Uterus (tissue), 3 donors: ENCODE measurements at regions not wholly inside any gene's neighbourhood (a gene's known extent, or its start where the extent isn't known, plus 50 kb on each side); places are given as distances from the start of the nearest gene placed in this dataset.

Source experiments
- DNase-seq, 2 donors: peaks; one replicate each; pipeline ENCODE4 v3.0.0-alpha.2; 2019 to 2020
- H3K27ac ChIP-seq, 2 donors: fragments of 200-600 bp; sonication (generic); 1 replicate in 1 of 2; 2 replicates in 1 of 2; pipeline ENCODE4 v1.5.1; 2016 to 2018
- H3K27me3 ChIP-seq, 2 donors: fragments of 200-600 bp; sonication (generic); one replicate each; pipeline ENCODE4 v1.5.1; 2018 to 2019; ENCODE audit warnings: control low read depth in 1 of 2
- H3K36me3 ChIP-seq, 2 donors: fragments of 200-600 bp; sonication (generic); one replicate each; pipeline ENCODE4 v1.5.1; 2019; ENCODE audit warnings: control low read depth in 1 of 2
- H3K4me1 ChIP-seq, 2 donors: fragments of 200-600 bp; sonication (generic); one replicate each; pipeline ENCODE4 v1.5.1; 2018 to 2019; ENCODE audit warnings: control low read depth in 1 of 2
- H3K4me3 ChIP-seq, 2 donors: fragments of 200-600 bp; sonication (generic); 1 replicate in 1 of 2; 2 replicates in 1 of 2; pipeline ENCODE4 v1.5.1; 2018 to 2019; ENCODE audit warnings: mild to moderate bottlenecking in 1 of 2
- H3K9me3 ChIP-seq, 2 donors: fragments of 200-600 bp; sonication (generic); one replicate each; pipeline ENCODE4 v1.5.1; 2019; ENCODE audit warnings: control low read depth in 1 of 2
- CTCF ChIP-seq, 4 experiments: fragments of 200-600 bp in 2 of 4; fragments of 450-650 bp in 2 of 4; sonication (generic) in 2 of 4; IDR thresholded peaks; one replicate each; pipeline ENCODE4 v1.5.1; 2016 to 2019; ENCODE audit warnings: antibody characterized with exemption in 4 of 4, mild to moderate bottlenecking in 2 of 4, moderate library complexity in 1 of 4
- POLR2A ChIP-seq, 2 donors: fragments of 450-650 bp; IDR thresholded peaks; one replicate each; pipeline ENCODE4 v1.6.1; 2016; ENCODE audit warnings: antibody characterized with exemption in 2 of 2, mild to moderate bottlenecking in 1 of 2, moderate library complexity in 1 of 2
- intact Hi-C: fragments of 100-400 bp; cut with DNase I; formaldehyde crosslinking; loops from one replicate; pipeline ENCODE4 v1.15.1; 2023; ENCODE audit warnings: low total_unique reads
- donor health status: DM: yes; HTN: yes; CAD: no.

- H3K4me1 ChIP-seq: no peaks in the 10 kb centered on the region
- H3K27ac ChIP-seq: no peak overlapping the region
- TF ChIP-seq CTCF (IDR thresholded peaks at IDR 0.05): no peak
- no peak for TF ChIP-seq POLR2A (IDR thresholded peaks at IDR 0.05)
- intact Hi-C loops: no loop called here
- no peaks in the 10 kb centered on the region for H3K27me3 ChIP-seq
- no peak for DNase-seq
- H3K4me3 ChIP-seq: no peak overlapping the region
- H3K36me3 ChIP-seq: no peaks in the 10 kb centered on the region
- no peaks in the 10 kb centered on the region for H3K9me3 ChIP-seq
Measured at GRCh38 chr2:16154501-16155280, 214.3 kb downstream of the MYCN start.

- no peak for DNase-seq
- intact Hi-C loops: no loop called here
- Histone ChIP-seq H3K36me3 (no peaks in the 10 kb centered on the region), H3K27me3 (no peaks in the 10 kb centered on the region), H3K4me1 (no peaks in the 10 kb centered on the region), H3K9me3 (no peaks in the 10 kb centered on the region), H3K4me3 (no peak overlapping the region), H3K27ac (no peak overlapping the region)
- TF ChIP-seq CTCF (IDR thresholded peaks at IDR 0.05) (no peak), POLR2A (IDR thresholded peaks at IDR 0.05) (no peak)
Measured at GRCh38 chr2:16154061-16154460, 213.7 kb downstream of the MYCN start.

- Histone ChIP-seq H3K36me3 (no peaks in the 10 kb centered on the region), H3K27me3 (no peaks in the 10 kb centered on the region), H3K9me3 (no peaks in the 10 kb centered on the region), H3K4me1 (no peaks in the 10 kb centered on the region), H3K27ac (no peak overlapping the region), H3K4me3 (no peak overlapping the region)
- TF ChIP-seq POLR2A (IDR thresholded peaks at IDR 0.05) (no peak), CTCF (IDR thresholded peaks at IDR 0.05) (no peak)
- DNase-seq: no peak
- intact Hi-C loops: no loop called here
Measured at GRCh38 chr2:16153754-16154035, 213.3 kb downstream of the MYCN start.

GRCh38 chr2:16152928-16153753 is 212.8 kb downstream of the MYCN start:
- Histone ChIP-seq H3K4me1 (no peaks in the 10 kb centered on the region), H3K27ac (no peak overlapping the region), H3K9me3 (no peaks in the 10 kb centered on the region), H3K4me3 (no peak overlapping the region), H3K27me3 (no peaks in the 10 kb centered on the region), H3K36me3 (no peaks in the 10 kb centered on the region)
- DNase-seq: no peak
- intact Hi-C loops: no loop called here
- no peak for TF ChIP-seq CTCF (IDR thresholded peaks at IDR 0.05)
- no peak for TF ChIP-seq POLR2A (IDR thresholded peaks at IDR 0.05)
